SK-N-SH treated with all-trans-retinoic acid at 6 μM for 48 hours (cell line): ENCODE measurements at regions not wholly inside any gene's neighbourhood (a gene's known extent, or its start where the extent isn't known, plus 50 kb on each side); places are given as distances from the start of the nearest gene placed in this dataset.

Source experiments
- ATAC-seq: fragments of 200-7000 bp; cut with Tn5 transposase; 3 replicates; pipeline ENCODE4 v1.9.1; 2020; ENCODE audit warnings: mild to moderate bottlenecking, moderate library complexity
- ARNTL ChIP-seq: fragments of 450-650 bp; formaldehyde crosslinking; IDR thresholded peaks from 2 replicates; pipeline ENCODE4 v1.5.0; 2020; ENCODE audit warnings: low read depth, mild to moderate bottlenecking, moderate library complexity, borderline replicate concordance
- BACH2 ChIP-seq: fragments of 250-450 bp; sonication (Bioruptor Pico); IDR thresholded peaks from 2 replicates; pipeline ENCODE4 v1.9.0; 2021; ENCODE audit warnings: mild to moderate bottlenecking, borderline replicate concordance
- CREB5 ChIP-seq: fragments of 250-450 bp; sonication (Bioruptor Pico); IDR thresholded peaks from 2 replicates; pipeline ENCODE4 v1.5.1; 2020; ENCODE audit warnings: low read depth, mild to moderate bottlenecking, moderate library complexity
- CSDC2 ChIP-seq: fragments of 250-450 bp; sonication (Bioruptor Pico); IDR thresholded peaks from 2 replicates; pipeline ENCODE4 v1.5.0; 2020; ENCODE audit warnings: mild to moderate bottlenecking, moderate library complexity
- CSRNP3 ChIP-seq: fragments of 250-450 bp; sonication (Bioruptor Pico); IDR thresholded peaks from 2 replicates; pipeline ENCODE4 v1.5.1; 2021; ENCODE audit warnings: mild to moderate bottlenecking, moderate library complexity
- ESRRG ChIP-seq: fragments of 250-450 bp; sonication (Bioruptor Pico); IDR thresholded peaks from 2 replicates; pipeline ENCODE4 v1.6.1; 2021; ENCODE audit warnings: mild to moderate bottlenecking
- GLIS3 ChIP-seq: fragments of 250-450 bp; sonication (Bioruptor Pico); IDR thresholded peaks from 2 replicates; pipeline ENCODE4 v1.5.0; 2020; ENCODE audit warnings: mild to moderate bottlenecking, moderate library complexity
- ISL1 ChIP-seq: fragments of 250-450 bp; sonication (Bioruptor Pico); IDR thresholded peaks from 2 replicates; pipeline ENCODE4 v2.1.2; 2022; ENCODE audit warnings: mild to moderate bottlenecking, moderate library complexity
- OSR1 ChIP-seq: fragments of 250-450 bp; sonication (Bioruptor Pico); IDR thresholded peaks from 2 replicates; pipeline ENCODE4 v1.8.0; 2022; ENCODE audit warnings: moderate library complexity, mild to moderate bottlenecking, inconsistent platforms
- PATZ1 ChIP-seq: fragments of 250-450 bp; sonication (Bioruptor Pico); IDR thresholded peaks from 2 replicates; pipeline ENCODE4 v1.8.0; 2020; ENCODE audit warnings: mild to moderate bottlenecking, moderate library complexity, borderline replicate concordance
- POU6F1 ChIP-seq: fragments of 250-450 bp; sonication (Bioruptor Pico); IDR thresholded peaks from 2 replicates; pipeline ENCODE4 v1.8.0; 2021; ENCODE audit warnings: low read depth, mild to moderate bottlenecking, moderate library complexity, borderline replicate concordance
- PPARA ChIP-seq: fragments of 250-450 bp; sonication (Bioruptor Pico); IDR thresholded peaks from 2 replicates; pipeline ENCODE4 v1.5.0; 2020; ENCODE audit warnings: mild to moderate bottlenecking, borderline replicate concordance
- RARB ChIP-seq: fragments of 250-450 bp; sonication (Bioruptor Pico); IDR thresholded peaks from 2 replicates; pipeline ENCODE4 v1.8.0; 2021; ENCODE audit warnings: mild to moderate bottlenecking, moderate library complexity
- SNAI2 ChIP-seq: fragments of 250-450 bp; sonication (Bioruptor Pico); IDR thresholded peaks from 2 replicates; pipeline ENCODE4 v1.5.0; 2020; ENCODE audit warnings: mild to moderate bottlenecking, moderate library complexity
- TCF4 ChIP-seq: fragments of 250-450 bp; sonication (Bioruptor Pico); IDR thresholded peaks from 2 replicates; pipeline ENCODE4 v1.8.0; 2021; ENCODE audit warnings: mild to moderate bottlenecking, moderate library complexity, borderline replicate concordance
- TOX ChIP-seq: fragments of 250-450 bp; sonication (Bioruptor Pico); IDR thresholded peaks from 2 replicates; pipeline ENCODE4 v1.8.0; 2021; ENCODE audit warnings: mild to moderate bottlenecking, moderate library complexity, borderline replicate concordance
- TSHZ2 ChIP-seq: fragments of 250-450 bp; sonication (Bioruptor Pico); IDR thresholded peaks from 2 replicates; pipeline ENCODE4 v1.5.0; 2020; ENCODE audit warnings: mild to moderate bottlenecking, moderate library complexity
- ZC3H10 ChIP-seq: fragments of 250-450 bp; sonication (Bioruptor Pico); IDR thresholded peaks from 2 replicates; pipeline ENCODE4 v1.5.1; 2021; ENCODE audit warnings: mild to moderate bottlenecking, moderate library complexity
- ZFP3 ChIP-seq: fragments of 250-450 bp; sonication (Bioruptor Pico); IDR thresholded peaks from 2 replicates; pipeline ENCODE4 v1.5.0; 2020; ENCODE audit warnings: mild to moderate bottlenecking, moderate library complexity
- ZFP30 ChIP-seq: fragments of 450-650 bp; formaldehyde crosslinking; IDR thresholded peaks from 2 replicates; pipeline ENCODE4 v1.5.0; 2022; ENCODE audit warnings: mild to moderate bottlenecking, moderate library complexity
- ZNF565 ChIP-seq: fragments of 450-650 bp; formaldehyde crosslinking; conservative IDR thresholded peaks from 2 replicates; pipeline ENCODE4 v1.5.0; 2020; ENCODE audit warnings: low read depth, mild to moderate bottlenecking, moderate library complexity
- ZNF70 ChIP-seq: fragments of 450-650 bp; formaldehyde crosslinking; IDR thresholded peaks from 2 replicates; pipeline ENCODE4 v1.5.0; 2020; ENCODE audit warnings: mild to moderate bottlenecking, moderate library complexity

- TF ChIP-seq TSHZ2 = no peak
Observed at GRCh38 chr7:98541101-98541500, 76.0 kb upstream of the NPTX2 start (continued).

GRCh38 chr7:98539865-98540264 is 77.2 kb upstream of the NPTX2 start:
- no peak for TF ChIP-seq CSDC2 (CRISPR knock-in tag)
- no peak for TF ChIP-seq RARB
- TF ChIP-seq PPARA (CRISPR knock-in tag) = no peak
- no peak for TF ChIP-seq TSHZ2
- TF ChIP-seq TOX (CRISPR knock-in tag) = no peak
- no peak for TF ChIP-seq CREB5 (CRISPR knock-in tag)
- TF ChIP-seq ARNTL = no peak
- no peak for TF ChIP-seq ZC3H10
- no peak for TF ChIP-seq ZNF70
- no peak for TF ChIP-seq TCF4 (CRISPR knock-in tag)
- TF ChIP-seq OSR1 = no peak
- no peak for TF ChIP-seq CSRNP3 (CRISPR knock-in tag)
- no peak for TF ChIP-seq ZFP30
- TF ChIP-seq ISL1 = no peak
- TF ChIP-seq POU6F1 (CRISPR knock-in tag) = no peak
- TF ChIP-seq ZFP3 (CRISPR knock-in tag) = no peak
- no peak for TF ChIP-seq ESRRG (CRISPR knock-in tag)
- no peak for TF ChIP-seq SNAI2 (CRISPR knock-in tag)
- ATAC-seq = no peak

GRCh38 chr7:98536803-98537202 is 80.3 kb upstream of the NPTX2 start:
- TF ChIP-seq GLIS3 (CRISPR knock-in tag) = no peak
- TF ChIP-seq ESRRG (CRISPR knock-in tag) = no peak
- no peak for TF ChIP-seq OSR1
- no peak for TF ChIP-seq TOX (CRISPR knock-in tag)
- no peak for TF ChIP-seq PATZ1
- no peak for TF ChIP-seq ZNF565
- no peak for TF ChIP-seq BACH2 (CRISPR knock-in tag)
- ATAC-seq = no peak
